Dermis blood vessel endothelial cell (primary cell): ENCODE measurements at regions not wholly inside any gene's neighbourhood (a gene's known extent, or its start where the extent isn't known, plus 50 kb on each side); places are given as distances from the start of the nearest gene placed in this dataset.

ENCODE experiments used
- DNase-seq: peaks from one replicate; pipeline ENCODE4 v3.0.0; 2010

- DNase-seq, result no peak
Observed at GRCh38 chr6:18335948-18336347, 51.2 kb upstream of the RNF144B start.

GRCh38 chr6:18334251-18334650 is 52.9 kb upstream of the RNF144B start:
- no peak for DNase-seq

- no peak for DNase-seq
Observed at GRCh38 chr6:18330548-18331081, 56.5 kb upstream of the RNF144B start.

GRCh38 chr6:18329776-18330175 is 57.4 kb upstream of the RNF144B start:
- no peak for DNase-seq

GRCh38 chr6:18328540-18328939 is 58.6 kb upstream of the RNF144B start:
- DNase-seq, result peak; percentile 14

GRCh38 chr6:18328070-18328469 is 59.1 kb upstream of the RNF144B start:
- no peak for DNase-seq

GRCh38 chr6:18327626-18328025 is 59.5 kb upstream of the RNF144B start:
- DNase-seq, result peak; percentile 10

GRCh38 chr6:18326980-18327379 is 60.2 kb upstream of the RNF144B start:
- no peak for DNase-seq

- DNase-seq, result no peak
Observed at GRCh38 chr6:18326001-18326400, 61.1 kb upstream of the RNF144B start.

- no peak for DNase-seq
Observed at GRCh38 chr6:18324706-18325042, 60.3 kb upstream of the DEK start.

GRCh38 chr6:18323935-18324705 is 59.8 kb upstream of the DEK start:
- peak; percentile 79 for DNase-seq

GRCh38 chr6:18317850-18318249 is 53.5 kb upstream of the DEK start:
- no peak for DNase-seq

- DNase-seq, result no peak
Observed at GRCh38 chr6:18314317-18314997, 50.1 kb upstream of the DEK start.
